Glomerular endothelial cell (primary cell): ENCODE measurements at regions not wholly inside any gene's neighbourhood (a gene's known extent, or its start where the extent isn't known, plus 50 kb on each side); places are given as distances from the start of the nearest gene placed in this dataset.
"Not testable (repeated sequence)": the region's sequence is repeated elsewhere in the genome, so short reads cannot be mapped to it uniquely, and the experiment has no call there.

Experiments
- DNase-seq: peaks from one replicate; pipeline ENCODE4 v3.0.0-alpha.2; 2011; ENCODE audit warnings: low read depth, low spot score; ENCODE audit errors: extremely low read depth

- no peak for DNase-seq
Measured at GRCh38 chr12:19819231-19819630, 379.9 kb downstream of the AEBP2 start.

GRCh38 chr12:19822476-19822875 lies 383.2 kb downstream of the AEBP2 start:
- DNase-seq: no peak

GRCh38 chr12:19823326-19823725 lies 384.0 kb downstream of the AEBP2 start:
- DNase-seq: not testable (repeated sequence)

GRCh38 chr12:19826980-19827550 lies 387.8 kb downstream of the AEBP2 start:
- DNase-seq: no peak

GRCh38 chr12:19829100-19829853 lies 390.0 kb downstream of the AEBP2 start:
- DNase-seq: no peak

- DNase-seq: no peak
Measured at GRCh38 chr12:19830446-19830845, 391.2 kb downstream of the AEBP2 start.

GRCh38 chr12:19833775-19834501 lies 394.6 kb downstream of the AEBP2 start:
- no peak for DNase-seq

- no peak for DNase-seq
Measured at GRCh38 chr12:19834592-19834991, 395.3 kb downstream of the AEBP2 start.

GRCh38 chr12:19836056-19836455 lies 396.8 kb downstream of the AEBP2 start:
- DNase-seq: no peak

GRCh38 chr12:19836456-19836855 lies 397.2 kb downstream of the AEBP2 start:
- no peak for DNase-seq

GRCh38 chr12:19837543-19837942 lies 398.3 kb downstream of the AEBP2 start:
- DNase-seq: no peak

- DNase-seq: no peak
Measured at GRCh38 chr12:19841451-19841850, 402.2 kb downstream of the AEBP2 start.

GRCh38 chr12:19842116-19842515 lies 402.8 kb downstream of the AEBP2 start:
- DNase-seq: no peak

GRCh38 chr12:19844224-19844623 lies 404.9 kb downstream of the AEBP2 start:
- no peak for DNase-seq

GRCh38 chr12:19846574-19846973 lies 407.3 kb downstream of the AEBP2 start:
- no peak for DNase-seq

- DNase-seq: no peak
Measured at GRCh38 chr12:19847294-19848059, 408.2 kb downstream of the AEBP2 start.

- DNase-seq: no peak
Measured at GRCh38 chr12:19848421-19848820, 409.1 kb downstream of the AEBP2 start.

- DNase-seq: no peak
Measured at GRCh38 chr12:19849208-19849607, 409.9 kb downstream of the AEBP2 start.

- no peak for DNase-seq
Measured at GRCh38 chr12:19850346-19851065, 411.2 kb downstream of the AEBP2 start.

GRCh38 chr12:19852100-19852855 lies 413.0 kb downstream of the AEBP2 start:
- DNase-seq: no peak
